Esophagus squamous epithelium (tissue), 5 donors: ENCODE measurements at regions not wholly inside any gene's neighbourhood (a gene's known extent, or its start where the extent isn't known, plus 50 kb on each side); places are given as distances from the start of the nearest gene placed in this dataset.

Source experiments
- DNase-seq: peaks from one replicate; lab custom pipeline; 2025; lab: John Stamatoyannopoulos, UW
- H3K27ac ChIP-seq, 4 donors: fragments of 200-600 bp; sonication (generic); one replicate each; pipeline ENCODE4 v1.5.1; 2016 to 2019; ENCODE audit warnings: mild to moderate bottlenecking in 1 of 4
- H3K27me3 ChIP-seq, 4 donors: fragments of 200-600 bp; sonication (generic); 1 replicate in 3 of 4; 2 replicates in 1 of 4; pipeline versions ENCODE4 v1.5.1 to v1.6.0; 2017 to 2021; ENCODE audit warnings: antibody characterized with exemption in 1 of 4
- H3K36me3 ChIP-seq, 3 donors: fragments of 200-600 bp; sonication (generic); one replicate each; pipeline ENCODE4 v1.5.1; 2016 to 2019
- H3K4me1 ChIP-seq, 3 donors: fragments of 200-600 bp; sonication (generic); one replicate each; pipeline ENCODE4 v1.5.1; 2017 to 2019
- H3K4me3 ChIP-seq, 4 donors: fragments of 200-600 bp; sonication (generic); 1 replicate in 3 of 4; 2 replicates in 1 of 4; pipeline ENCODE4 v1.5.1; 2016 to 2019; ENCODE audit warnings: mild to moderate bottlenecking in 2 of 4, moderate library complexity in 1 of 4
- H3K9me3 ChIP-seq, 3 donors: fragments of 200-600 bp; sonication (generic); one replicate each; pipeline ENCODE4 v1.5.1; 2016 to 2019
- CTCF ChIP-seq, 6 experiments: fragments of 450-650 bp in 4 of 6; fragments of 200-600 bp in 2 of 6; sonication (generic) in 2 of 6; IDR thresholded peaks; one replicate each; pipeline ENCODE4 v1.5.1; 2016 to 2019; ENCODE audit warnings: antibody characterized with exemption in 6 of 6, mild to moderate bottlenecking in 4 of 6, moderate library complexity in 4 of 6
- POLR2A ChIP-seq, 4 donors: fragments of 450-650 bp; IDR thresholded peaks; one replicate each; pipeline ENCODE4 v1.6.1; 2017; ENCODE audit warnings: antibody characterized with exemption in 4 of 4, mild to moderate bottlenecking in 4 of 4, moderate library complexity in 3 of 4
- WGBS, 2 donors: methylation state at CpG; one replicate each; pipeline ENCODE4 v1.1.5; 2018; 5-methylcytosine and 5-hydroxymethylcytosine counted together
- intact Hi-C: fragments of 100-400 bp; cut with DNase I; formaldehyde crosslinking; loops from one replicate; pipeline ENCODE4 v1.15.0; 2022
- donor health status: DM: yes; HTN: yes; CAD: no.

GRCh38 chr18:78113136-78113939 lies 863.7 kb downstream of the GALR1 start:
- 80 to 87% methylated on average over 21 to 22 of the region's 22 CpGs for WGBS, 2 donors
- no peak overlapping the region for H3K27ac ChIP-seq
- intact Hi-C loops: no loop called here
- H3K4me1 ChIP-seq: peaks cover 0 to 5% (median 0%) of the 10 kb centered on the region in 3 donors
- TF ChIP-seq POLR2A (IDR thresholded peaks at IDR 0.05) (no peak), CTCF (IDR thresholded peaks at IDR 0.05) (no peak)
- H3K27me3 ChIP-seq: no peaks in the 10 kb centered on the region
- H3K4me3 ChIP-seq: no peak overlapping the region
- no peak for DNase-seq
- H3K9me3 ChIP-seq: no peaks in the 10 kb centered on the region
- H3K36me3 ChIP-seq: no peaks in the 10 kb centered on the region

- no peaks in the 10 kb centered on the region for H3K9me3 ChIP-seq
- 87% methylated on average over 7 of the region's 7 CpGs for WGBS, 2 donors
- TF ChIP-seq POLR2A (IDR thresholded peaks at IDR 0.05) (no peak), CTCF (IDR thresholded peaks at IDR 0.05) (no peak)
- H3K4me1 ChIP-seq: no peaks in the 10 kb centered on the region
- no peak overlapping the region for H3K4me3 ChIP-seq
- no peak overlapping the region for H3K27ac ChIP-seq
- intact Hi-C loops: no loop called here
- H3K36me3 ChIP-seq: no peaks in the 10 kb centered on the region
- no peaks in the 10 kb centered on the region for H3K27me3 ChIP-seq
- DNase-seq: no peak
Observed at GRCh38 chr18:78113940-78114251, 864.2 kb downstream of the GALR1 start.

DNA sequence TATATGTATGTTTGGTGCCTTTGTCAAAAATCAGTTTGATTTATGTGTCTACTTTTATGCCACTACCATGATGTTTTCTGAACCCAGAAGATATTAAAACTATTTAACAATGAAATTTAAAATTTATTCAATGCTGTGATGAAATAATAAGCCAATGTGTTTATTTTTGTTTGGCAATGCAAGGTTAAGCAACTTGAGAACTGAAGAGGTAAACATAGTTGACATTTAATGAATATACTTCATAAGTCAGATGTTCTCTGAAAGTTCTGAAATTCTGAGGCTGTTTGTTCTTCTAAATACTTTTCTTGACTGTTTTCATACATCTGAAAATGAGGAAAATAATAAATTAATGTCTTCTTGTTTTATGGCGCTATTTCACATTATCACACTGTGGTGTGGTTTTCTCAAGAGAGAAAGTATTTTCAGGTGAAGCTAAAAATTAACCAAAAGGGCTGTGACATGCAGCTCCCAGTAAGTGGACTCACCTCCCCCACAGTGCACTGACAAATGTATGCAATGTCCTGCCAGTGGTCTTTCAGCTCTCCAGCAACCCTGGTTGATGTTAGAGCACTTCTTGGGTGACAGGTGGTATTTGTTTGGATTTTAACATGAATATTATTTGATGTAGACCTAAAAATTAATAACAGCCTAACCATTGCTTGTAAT lies 863.6 kb upstream of the SALL3 start:
- no peaks in the 10 kb centered on the region for H3K27me3 ChIP-seq
- no peaks in the 10 kb centered on the region for H3K36me3 ChIP-seq
- no peak overlapping the region for H3K4me3 ChIP-seq
- H3K9me3 ChIP-seq: no peaks in the 10 kb centered on the region
- WGBS, 2 donors: 89 to 96% methylated on average over 1 of the region's 1 CpG
- TF ChIP-seq CTCF (IDR thresholded peaks at IDR 0.05) (no peak), POLR2A (IDR thresholded peaks at IDR 0.05) (no peak)
- H3K4me1 ChIP-seq: no peaks in the 10 kb centered on the region
- DNase-seq: no peak
- intact Hi-C loops: no loop called here
- no peak overlapping the region for H3K27ac ChIP-seq

DNA sequence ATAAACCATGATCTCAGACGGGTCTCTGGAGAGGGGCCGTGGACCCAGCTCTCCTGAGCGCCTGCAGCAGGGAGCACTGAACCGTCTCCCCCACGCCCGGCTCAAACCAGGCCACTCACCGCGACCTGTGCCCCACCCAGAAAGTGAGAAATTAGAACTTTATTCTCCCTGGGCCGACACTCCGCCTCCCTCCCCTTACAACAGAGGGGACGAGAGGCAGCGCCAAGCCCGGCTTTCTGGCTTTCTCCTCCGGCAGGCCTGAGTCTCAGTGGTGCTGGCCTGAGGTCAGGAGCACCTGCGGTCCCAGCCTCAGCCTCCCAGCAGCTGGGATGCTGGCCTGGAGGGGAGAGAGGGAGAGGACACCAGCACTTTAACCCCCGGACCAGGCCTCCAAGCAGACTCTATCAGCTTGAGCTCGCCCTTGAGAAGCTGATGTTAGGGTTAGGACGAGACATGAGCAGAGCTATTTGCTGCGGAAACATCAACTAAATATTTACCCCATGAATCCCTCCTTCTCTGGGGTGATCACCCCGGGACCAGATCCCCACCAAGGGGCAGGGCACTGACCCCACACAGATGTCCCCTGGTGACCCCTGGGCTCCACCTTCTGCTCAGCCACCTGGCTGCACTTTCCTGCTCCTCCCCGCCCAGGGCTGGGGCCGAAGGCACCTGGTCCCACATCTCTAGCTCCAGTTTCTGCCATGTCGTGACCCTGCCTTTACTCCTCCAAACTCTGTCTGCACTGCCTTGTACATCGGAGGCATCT lies 856.3 kb upstream of the SALL3 start:
- H3K27me3 ChIP-seq: peaks cover 0 to 5% (median 0%) of the 10 kb centered on the region in 4 donors
- no peak for DNase-seq
- peak overlapping the region in 2 of 4 donors; percentile 36 to 38 for H3K27ac ChIP-seq
- no peaks in the 10 kb centered on the region for H3K4me1 ChIP-seq
- WGBS, 2 donors: 66 to 80% methylated on average over 13 to 15 of the region's 24 CpGs
- H3K36me3 ChIP-seq: no peaks in the 10 kb centered on the region
- TF ChIP-seq POLR2A (IDR thresholded peaks at IDR 0.05): no peak
- no peak for TF ChIP-seq CTCF (IDR thresholded peaks at IDR 0.05)
- no peaks in the 10 kb centered on the region for H3K9me3 ChIP-seq
- intact Hi-C loops: no loop called here
- no peak overlapping the region for H3K4me3 ChIP-seq
